ENCODE measurements at regions not wholly inside any gene's neighbourhood (a gene's known extent, or its start where the extent isn't known, plus 50 kb on each side); places are given as distances from the start of the nearest gene placed in this dataset.

DNA sequence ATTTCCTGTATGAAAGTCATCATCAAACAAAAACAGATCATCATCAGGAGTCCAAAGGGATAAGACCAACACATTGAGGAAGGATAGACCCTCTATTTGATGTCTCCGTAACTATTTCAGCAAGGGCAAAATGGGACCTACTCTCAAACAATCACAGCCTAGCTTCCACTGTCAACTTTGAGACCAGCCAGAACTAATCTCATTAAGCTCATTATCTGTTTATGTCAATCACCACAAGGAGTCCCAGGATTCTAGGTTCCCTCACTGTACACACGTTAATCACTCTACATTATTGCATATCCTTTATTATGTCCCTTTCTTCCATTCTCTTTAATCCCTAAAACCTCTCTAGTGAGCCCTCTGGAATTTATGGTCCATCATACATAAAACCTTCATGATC lies 370.3 kb upstream of the LINC00305 start:
- DNase-seq, result no peak

DNA sequence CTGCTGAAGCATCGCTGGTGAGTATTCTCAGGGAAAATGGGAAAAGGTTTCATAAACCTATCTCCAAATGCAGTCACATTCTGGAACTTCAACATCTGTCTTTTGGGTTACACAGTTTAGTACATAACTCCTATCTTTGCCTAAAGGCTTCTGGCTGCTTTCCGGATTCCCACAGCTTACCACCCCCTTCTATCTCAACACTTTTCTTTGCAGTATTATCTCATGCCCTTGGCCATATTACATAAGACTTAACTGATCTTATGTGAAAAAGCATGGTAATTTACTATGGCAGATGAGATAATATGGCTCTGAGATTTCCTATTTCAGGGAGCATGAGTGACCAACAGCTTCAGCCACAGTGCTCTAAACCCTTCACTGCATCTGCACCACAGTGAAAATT lies 369.3 kb upstream of the LINC00305 start:
- DNase-seq, result no peak

DNA sequence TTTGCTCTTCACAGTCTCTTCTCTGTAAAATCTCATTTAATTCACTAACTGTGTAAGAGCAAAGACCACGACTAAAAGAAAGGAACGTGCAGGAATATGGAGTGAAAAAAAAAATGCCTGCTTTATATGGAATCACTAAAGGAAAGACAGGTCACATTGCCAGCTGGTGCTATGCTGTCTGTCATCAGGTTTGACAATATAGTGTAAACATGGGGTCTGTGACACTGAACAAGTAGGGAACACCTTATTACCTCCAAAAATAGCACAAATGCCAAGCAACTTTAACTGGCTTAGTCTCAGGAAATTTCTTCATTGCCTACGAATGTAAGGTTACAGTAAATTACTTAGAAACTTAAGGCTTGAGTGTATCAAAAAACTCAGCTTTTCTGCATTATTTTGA lies 364.5 kb upstream of the LINC00305 start:
- no peak for DNase-seq

DNA sequence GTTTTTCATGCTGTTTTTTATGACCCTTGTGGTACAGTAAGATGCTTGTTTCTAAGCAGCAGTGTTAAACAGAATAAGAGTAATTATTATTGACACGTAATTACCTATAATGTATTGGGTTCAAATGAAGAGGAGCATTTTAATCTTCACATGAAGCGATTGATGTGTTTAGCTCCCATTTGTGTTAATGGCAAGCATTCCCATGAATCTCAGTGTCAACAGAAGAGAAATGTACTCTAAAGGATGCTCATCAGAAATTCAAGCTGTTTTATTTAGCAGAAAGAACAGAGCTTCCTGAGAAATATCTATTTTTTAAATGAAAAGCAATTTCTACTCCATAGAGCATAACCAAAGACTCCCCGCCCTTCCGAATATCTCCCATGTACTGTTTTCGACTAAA lies 341.3 kb upstream of the LINC00305 start:
- no peak for DNase-seq

DNA sequence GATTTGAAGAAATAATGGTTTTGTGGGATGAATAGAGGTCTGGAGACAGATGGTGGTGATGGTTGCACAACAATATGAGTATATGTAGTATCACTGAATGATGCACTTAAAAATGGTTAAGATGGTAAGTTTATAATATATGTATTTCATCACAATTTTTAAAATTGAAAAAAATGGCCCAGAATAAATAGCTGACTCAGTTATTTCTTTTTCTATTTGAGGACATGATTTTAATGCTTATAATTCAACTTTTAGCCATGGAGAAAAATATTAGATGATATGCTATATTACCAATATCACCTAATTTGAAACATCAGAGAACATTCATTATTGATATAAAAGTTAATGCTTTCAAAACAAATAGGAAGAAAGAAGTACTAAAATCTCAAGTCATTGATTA lies 339.8 kb upstream of the LINC00305 start:
- DNase-seq, result no peak

DNA sequence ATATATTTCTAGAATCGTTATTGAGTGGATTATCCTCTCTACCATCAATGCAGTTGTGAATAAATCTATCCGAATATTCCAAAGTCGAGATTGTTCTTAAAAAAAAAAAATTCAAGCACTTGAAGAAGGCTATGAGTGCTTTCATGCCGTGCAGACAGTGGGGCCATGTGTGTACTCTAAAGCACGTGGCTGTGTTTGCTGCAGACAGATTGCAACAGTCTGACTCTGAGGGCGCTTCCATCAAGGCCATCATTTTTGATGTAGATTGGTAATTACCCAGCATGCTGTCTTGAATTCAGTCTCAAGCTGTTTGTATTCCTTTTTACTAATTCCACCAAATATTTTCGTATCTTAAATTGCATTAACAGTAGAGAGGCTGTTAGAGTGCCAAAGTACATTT lies 325.9 kb upstream of the LINC00305 start:
- DNase-seq, result no peak

DNA sequence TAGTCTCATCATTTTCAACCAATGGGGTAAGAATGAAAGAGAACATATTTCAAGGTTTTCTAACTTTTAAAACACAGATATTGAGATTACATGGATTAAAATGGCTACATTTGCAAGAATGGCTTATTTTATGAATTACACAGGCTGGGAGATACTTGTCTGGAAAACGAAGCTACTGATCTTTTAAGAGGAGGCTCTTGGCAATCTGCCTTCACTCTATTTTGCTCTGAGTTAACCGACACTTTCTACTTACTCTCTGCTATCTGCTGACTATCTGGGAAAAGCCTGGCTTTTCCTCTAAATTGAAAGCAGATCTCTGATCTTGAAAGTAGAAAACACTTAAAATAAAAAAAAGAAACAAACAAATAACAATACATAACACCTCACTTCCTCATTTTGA lies 325.4 kb upstream of the LINC00305 start:
- no peak for DNase-seq

DNA sequence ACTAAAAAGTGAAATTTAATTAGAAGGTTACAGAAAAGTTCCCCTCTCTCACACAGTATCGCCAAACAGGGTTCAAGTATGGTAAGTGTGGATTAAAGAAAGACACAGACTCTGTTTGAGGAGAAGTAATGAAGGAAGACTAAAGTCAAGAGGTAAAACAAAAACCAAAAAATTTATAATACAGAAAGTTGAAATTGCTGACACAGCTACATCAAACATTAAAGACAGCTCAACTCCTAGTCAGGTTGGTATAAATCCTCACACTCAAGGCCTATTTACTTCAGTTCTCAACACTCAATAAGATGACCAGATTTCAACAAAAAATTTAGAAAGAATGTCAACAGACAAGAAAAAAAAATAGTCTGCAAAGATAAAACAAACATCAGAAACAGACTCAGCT lies 300.5 kb upstream of the LINC00305 start:
- DNase-seq, result no peak

DNA sequence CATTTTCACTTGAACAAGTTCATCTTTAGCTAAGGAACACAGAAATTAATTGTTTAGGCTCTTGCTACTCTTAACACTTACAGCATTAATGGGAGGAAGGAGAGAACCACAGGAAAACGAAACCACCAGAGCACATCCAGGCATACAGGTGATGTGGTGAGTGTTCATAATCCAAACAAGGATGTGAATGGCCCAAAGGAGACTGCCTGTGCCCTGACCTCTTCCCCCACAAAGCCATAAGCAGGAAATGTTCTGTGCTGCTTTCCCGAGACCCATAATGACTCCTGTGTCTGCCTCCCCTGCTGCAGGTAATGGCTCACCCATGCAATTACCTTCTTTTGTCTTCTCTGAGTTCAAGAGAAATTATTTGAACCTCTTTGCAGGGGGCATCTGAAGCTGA lies 295.9 kb upstream of the LINC00305 start:
- DNase-seq, result no peak

DNA sequence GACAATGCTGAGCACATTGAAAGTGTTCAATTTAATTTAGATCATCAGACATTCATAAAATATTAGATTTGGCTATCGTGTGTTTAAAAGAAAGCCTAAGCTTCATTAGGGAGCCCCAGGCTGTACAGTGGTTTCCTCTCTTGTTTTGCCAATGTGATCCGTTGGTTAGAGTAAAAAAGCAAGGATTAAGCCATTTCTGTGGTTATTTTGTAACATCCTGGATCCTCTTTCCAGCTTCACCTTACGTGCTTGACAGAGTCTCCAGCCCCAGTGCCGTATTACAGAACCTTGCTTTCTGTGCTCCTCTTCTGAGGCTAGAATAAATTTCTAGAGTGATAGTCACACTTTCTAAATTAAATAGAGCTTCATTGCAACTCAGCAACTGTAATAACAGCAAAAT lies 289.3 kb upstream of the LINC00305 start:
- DNase-seq, result no peak

DNA sequence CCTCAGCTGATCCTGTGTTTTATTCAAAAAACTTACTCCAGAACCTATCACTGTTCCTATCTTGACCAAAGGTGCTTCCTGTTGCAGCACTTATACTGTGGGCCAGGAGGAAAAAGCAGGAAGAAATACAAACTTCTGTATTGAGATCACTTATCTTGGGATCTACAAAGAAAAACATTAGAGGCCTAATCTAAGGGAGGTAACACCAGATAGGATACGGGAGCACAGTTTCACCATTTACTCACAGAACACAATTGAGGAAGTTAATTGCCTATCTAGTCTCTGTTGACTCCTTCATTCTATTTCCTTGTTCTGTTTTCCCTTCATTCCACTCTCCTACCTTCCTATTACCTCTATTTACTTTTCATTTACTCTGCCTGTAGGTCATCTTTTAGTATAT lies 287.2 kb upstream of the LINC00305 start:
- no peak for DNase-seq

DNA sequence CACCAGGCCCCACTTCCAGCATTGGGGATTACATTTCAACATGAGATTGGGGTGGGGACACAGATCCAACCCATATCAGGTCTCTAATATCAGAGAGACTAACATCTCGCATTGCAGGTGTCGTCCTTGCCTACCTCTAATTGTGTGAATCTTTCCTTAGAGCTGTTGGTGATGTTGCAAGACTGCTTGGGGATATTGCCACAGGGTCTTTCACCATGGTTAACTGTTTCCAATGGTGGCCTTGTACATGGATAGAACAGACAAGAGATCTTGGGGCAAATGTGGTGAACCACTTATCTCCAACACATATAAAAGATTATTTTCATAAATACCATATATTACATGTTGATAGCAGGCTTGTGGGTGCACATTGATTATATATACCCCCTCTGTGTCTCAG lies 270.3 kb upstream of the LINC00305 start:
- DNase-seq, result no peak

DNA sequence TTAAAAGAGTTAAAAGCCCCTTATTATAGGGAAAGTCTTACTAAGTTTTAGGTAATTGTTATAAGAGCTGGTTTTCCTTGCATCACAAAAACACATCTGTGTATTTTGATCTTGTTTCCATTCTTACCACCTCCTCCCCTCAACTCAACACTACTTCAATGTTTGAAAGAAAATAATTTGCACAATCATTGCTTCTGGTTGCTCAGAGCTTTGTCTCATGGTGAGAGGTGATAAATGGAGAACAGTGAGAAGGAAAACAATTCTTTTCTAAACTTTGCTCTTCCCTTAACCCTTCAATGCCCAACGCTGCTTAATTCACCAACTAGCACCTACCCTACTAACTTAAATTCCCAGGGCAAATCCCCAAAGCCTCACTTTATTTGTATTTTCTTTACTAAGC lies 268.1 kb upstream of the LINC00305 start:
- DNase-seq, result no peak

DNA sequence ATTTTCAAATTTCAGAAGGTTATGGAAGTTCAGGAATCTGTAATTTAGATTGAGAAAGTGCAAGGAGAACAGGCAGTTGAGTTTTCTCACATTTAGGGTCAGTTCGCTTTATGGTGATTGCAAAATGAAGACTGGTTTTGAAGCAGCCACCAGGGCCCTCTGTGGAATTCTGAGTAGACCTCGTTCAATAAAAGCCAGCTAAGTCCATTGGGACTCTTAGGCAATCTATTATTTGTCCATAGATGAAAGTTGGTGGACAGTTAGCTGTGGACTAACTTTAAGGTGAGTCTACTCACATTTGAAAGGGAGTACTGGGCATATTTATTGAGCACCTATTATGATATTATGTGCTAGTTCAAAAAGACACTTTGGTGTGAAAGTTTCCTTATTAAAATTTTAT lies 266.3 kb upstream of the LINC00305 start:
- DNase-seq, result no peak

DNA sequence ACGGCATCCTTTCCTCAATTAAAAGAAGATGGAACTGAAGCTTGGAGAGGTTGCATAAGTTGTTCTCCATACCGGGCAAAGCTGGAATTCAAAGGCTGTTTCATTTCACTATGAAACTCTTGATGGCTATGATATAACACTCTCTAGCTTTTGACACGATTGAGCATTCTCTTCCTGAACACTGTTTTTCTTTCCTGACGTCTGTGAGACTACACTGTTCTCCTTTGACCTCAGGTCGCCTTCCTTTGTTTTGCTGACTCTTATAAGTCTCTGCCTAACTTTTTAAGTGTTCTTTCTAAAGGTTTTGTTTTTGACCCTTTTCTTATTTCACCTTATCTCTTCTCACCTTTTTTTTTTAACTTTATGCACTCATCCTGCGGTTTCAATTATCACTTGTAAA lies 261.8 kb upstream of the LINC00305 start:
- DNase-seq, result no peak

DNA sequence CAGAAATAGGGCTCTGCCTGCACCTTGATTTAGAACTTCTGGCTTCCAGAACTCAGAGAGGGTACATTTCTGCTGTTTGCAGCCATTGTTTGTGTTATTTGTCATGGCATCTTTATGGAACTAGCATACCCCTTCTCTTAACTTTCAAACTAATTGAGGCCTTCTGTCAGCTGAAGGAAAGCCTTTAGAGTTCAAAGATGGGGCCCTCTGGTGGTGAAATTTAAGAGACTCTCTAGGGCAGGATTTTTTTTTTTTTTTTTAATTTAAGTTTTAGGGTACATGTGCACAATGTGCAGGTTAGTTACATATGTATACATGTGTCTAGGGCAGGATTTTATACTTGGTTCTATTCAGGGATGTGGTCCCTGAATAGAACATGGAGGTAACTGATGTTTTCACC lies 260.6 kb upstream of the LINC00305 start:
- no peak for DNase-seq

DNA sequence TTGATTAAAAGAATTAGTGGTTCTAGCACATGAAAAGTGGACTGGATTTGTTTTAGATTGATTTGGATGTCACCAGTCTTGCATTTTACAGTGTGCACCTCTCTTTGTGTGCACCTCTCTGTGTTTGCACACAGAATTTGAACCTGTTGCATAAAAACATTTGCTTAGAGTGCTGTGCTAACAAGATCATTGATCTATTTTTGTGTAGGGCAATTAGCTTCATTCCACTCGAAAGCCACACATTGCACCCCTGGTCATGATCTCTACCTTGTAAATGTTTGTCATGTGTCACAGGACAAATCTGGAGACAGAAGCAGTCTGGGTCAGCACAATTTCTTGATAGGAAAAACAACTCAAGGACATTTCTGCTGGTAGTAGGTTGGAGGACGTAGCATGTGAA lies 258.7 kb upstream of the LINC00305 start:
- DNase-seq, result no peak

DNA sequence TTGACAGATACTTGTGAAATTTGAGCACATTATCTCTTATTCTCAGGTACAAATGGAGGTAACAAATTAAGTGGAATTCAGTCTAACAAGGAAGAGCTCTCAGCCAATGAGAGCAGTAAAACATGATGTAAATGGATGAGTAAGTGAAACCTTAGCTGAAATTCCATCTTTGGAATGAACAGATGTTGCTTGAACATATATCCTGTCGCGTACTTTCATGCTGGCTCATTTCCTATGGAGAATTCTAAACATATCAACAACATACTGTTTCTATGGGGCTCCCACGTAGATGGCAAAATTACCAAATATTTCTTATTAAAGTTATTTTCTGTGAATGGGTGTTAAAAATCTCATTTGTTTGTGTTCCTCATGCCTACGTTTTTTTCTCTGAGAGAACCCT lies 256.3 kb upstream of the LINC00305 start:
- no peak for DNase-seq

DNA sequence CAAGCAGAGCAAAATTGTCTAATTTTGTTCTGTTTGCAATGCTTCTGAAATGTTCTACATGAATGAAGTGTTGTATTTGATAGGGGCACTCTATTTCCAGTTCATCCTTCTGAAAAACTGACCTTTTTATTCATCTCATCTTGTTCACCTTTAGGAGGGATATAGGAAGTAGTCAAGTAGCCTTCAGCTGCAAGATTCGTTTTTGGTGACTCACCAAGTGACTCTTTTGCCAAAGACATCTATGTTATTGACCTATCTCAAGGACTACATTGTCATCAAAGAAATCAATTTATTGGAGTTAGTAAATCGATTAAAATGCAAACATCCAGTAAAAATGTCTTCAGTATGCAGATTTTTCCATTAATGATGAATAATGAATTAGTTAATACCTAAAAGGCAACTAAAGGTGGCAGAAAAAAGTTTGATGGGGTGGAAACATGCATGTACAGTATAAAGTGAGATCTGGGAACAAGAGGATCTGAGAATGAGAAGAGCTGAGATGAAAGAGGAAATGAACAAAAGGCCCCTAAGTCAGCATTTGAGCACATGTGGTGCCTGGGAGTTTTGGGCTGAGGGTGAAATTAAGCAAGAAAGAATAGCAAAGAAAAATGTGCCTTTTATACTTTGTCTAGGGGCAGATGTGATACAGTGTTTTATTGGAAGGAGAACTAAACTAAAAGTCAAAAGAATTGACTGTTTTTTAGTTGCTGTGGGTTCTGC lies 255.1 kb upstream of the LINC00305 start:
- no peak for DNase-seq

DNA sequence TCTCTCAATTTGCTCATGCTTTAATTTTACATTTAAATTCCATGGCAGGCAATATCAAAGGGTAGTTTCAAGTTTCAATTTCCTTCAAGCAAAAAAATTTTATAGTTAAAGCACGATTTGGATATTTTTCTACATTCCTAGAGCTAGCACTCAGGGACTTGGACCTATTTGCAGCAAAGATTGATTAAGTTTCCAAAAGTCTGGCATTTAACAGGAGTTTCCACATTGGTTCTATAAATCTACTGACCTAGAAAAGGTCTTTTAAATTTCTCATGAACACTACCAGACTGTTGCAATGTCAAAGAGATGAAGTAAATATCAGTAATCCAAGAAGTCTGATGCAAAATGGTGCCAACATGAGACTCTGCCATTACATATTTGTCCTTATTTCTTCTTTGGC lies 253.7 kb upstream of the LINC00305 start:
- no peak for DNase-seq

DNA sequence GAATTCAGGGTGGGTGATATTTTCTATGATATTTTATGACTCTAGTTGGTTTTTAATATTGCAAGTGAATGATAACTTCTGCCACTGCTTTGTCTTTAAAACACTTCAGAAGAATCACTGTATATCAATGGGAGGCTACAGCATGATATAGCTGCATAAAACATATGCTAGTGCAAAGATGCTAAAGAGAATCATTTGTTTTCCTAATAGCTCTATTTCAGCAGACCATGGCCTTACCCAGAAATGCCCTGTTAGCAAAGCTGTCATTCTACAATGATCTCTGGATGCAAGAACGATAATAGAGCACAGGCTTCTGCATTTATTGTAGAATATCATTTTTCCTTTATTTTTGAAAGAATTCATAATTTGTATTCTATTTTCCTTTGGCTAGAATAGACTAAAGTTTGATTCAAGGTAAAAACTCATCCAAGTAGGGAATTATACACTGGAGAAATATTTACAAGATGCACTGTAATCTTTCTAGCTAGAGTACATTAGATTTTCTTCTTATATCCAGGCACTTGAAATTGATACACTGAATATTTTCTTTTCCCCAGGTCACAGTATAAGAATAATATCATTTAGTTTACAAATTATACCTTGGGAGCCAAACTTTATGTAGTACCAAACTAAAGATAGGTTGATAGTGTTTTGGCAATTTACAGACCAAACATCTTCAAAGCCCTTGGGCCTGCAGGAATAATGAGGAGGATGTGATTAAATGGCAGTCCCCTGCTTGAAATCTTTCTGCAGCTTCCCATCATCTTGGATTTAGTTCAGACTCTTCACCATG lies 252.6 kb upstream of the LINC00305 start:
- no peak for DNase-seq

DNA sequence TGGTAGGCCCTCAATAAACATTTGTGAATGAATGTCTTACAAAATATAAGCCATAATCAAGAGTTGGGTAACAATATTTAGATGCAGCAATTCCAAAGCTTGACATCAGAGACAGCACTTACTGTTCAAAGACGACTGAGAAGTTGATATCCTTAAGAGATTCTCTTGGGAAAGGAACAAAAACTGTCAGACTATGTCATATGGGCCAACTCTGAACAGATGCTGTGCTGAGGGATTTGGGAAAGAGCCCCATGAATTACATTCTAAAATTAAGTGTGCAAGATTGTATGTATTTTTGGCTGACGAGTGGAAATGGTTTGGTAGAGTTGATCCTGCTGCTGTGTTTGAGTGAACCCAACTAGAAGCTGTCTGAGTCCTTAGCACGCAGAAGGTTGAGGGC lies 250.7 kb upstream of the LINC00305 start:
- DNase-seq, result no peak

DNA sequence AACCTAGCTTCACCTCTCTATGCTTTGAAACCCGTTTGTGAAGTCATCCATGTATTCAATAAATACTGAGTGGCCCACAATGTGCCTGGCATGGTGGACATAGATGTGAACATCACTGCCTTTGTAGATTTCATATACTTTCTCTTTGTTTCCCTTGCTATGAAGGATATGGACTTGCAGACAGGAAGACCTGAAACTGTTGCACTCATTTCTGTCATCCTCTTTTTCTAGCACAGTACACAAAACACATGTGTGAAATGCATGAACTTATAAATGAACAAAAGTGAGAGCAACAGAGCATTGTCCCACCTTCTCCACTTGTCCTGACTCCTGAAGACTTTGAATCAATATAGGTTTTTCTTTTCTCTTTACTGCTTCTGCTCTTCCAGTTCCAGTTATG lies 249.4 kb upstream of the LINC00305 start:
- DNase-seq, result no peak

DNA sequence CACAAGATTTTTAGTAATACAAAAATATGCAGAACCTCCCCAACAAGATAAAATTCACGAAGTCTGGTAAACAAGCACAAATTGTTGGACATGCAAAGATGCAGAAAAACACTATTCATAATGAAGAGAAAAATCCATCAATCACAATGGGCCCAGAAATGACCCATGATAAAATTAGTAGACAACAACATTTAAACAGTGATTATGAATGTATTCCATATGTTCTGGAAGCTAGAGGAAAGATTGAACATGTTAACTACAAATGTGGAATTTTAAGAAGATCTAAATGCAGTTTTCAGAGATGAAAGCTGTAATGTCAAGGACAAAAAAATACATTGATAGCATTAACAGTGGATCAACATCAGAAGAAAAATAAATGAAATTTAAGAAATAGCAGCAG lies 243.3 kb upstream of the LINC00305 start:
- DNase-seq, result no peak

DNA sequence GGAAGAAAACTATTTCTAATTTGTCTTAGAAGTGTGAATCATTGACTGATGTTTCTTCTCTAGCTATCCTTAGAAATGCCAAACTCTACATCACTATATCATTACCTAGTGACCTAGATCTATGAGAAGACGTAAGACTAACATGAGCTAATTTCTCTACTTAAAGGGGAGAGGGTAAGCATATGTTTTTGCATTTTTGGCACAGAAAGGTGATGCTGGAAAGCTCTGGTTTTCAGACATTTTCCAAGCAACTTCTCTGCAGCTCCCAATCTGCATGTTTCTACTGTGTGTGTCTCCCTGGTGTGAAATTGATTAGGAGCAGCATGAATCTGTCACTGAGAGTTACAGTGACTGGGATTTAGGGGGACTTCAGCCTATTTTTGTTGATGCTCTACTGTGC lies 235.2 kb upstream of the LINC00305 start:
- no peak for DNase-seq

All from cerebellar nuclear complex (tissue), 1 donor.